ENCODE measurements at regions not wholly inside any gene's neighbourhood (a gene's known extent, or its start where the extent isn't known, plus 50 kb on each side); places are given as distances from the start of the nearest gene placed in this dataset.

GRCh38 chr11:93608364-93608763, 53.1 kb upstream of the CEP295 start:
- H3K4me1 Mint-ChIP-seq, result peaks cover 18% of the 10 kb centered on the region
- H3K4me3 Mint-ChIP-seq, result no peak overlapping the region
- H3K27ac Mint-ChIP-seq, result no peak overlapping the region
- H3K9me3 Mint-ChIP-seq, result no peaks in the 10 kb centered on the region
- H3K36me3 Mint-ChIP-seq (ENCODE audit: low read depth), result no peaks in the 10 kb centered on the region
- TF ChIP-seq CTCF (IDR thresholded peaks at IDR 0.05), result no peak
- H3K27me3 Mint-ChIP-seq (ENCODE audit: low read depth, poor library complexity), result no peaks in the 10 kb centered on the region
- DNase-seq, result no peak

GRCh38 chr11:93606721-93607120, 54.8 kb upstream of the CEP295 start:
- H3K4me1 Mint-ChIP-seq, result peaks cover 21% of the 10 kb centered on the region
- no peak overlapping the region for H3K4me3 Mint-ChIP-seq
- TF ChIP-seq CTCF (IDR thresholded peaks at IDR 0.05), result no peak
- H3K27ac Mint-ChIP-seq, result no peak overlapping the region
- no peaks in the 10 kb centered on the region for H3K36me3 Mint-ChIP-seq (ENCODE audit: low read depth)
- no peaks in the 10 kb centered on the region for H3K9me3 Mint-ChIP-seq
- no peaks in the 10 kb centered on the region for H3K27me3 Mint-ChIP-seq (ENCODE audit: low read depth, poor library complexity)
- DNase-seq, result no peak

- Mint-ChIP-seq H3K36me3 (ENCODE audit: low read depth) (no peaks in the 10 kb centered on the region), H3K27ac (no peak overlapping the region), H3K4me3 (no peak overlapping the region), H3K4me1 (peaks cover 21% of the 10 kb centered on the region), H3K27me3 (ENCODE audit: low read depth, poor library complexity) (no peaks in the 10 kb centered on the region), H3K9me3 (no peaks in the 10 kb centered on the region)
- no peak for DNase-seq
- no peak for TF ChIP-seq CTCF (IDR thresholded peaks at IDR 0.05)
Measured at GRCh38 chr11:93606314-93606713, 55.2 kb upstream of the CEP295 start.

- H3K4me1 Mint-ChIP-seq, result peaks cover 21% of the 10 kb centered on the region
- no peaks in the 10 kb centered on the region for H3K36me3 Mint-ChIP-seq (ENCODE audit: low read depth)
- no peak overlapping the region for H3K4me3 Mint-ChIP-seq
- DNase-seq, result no peak
- H3K27ac Mint-ChIP-seq, result no peak overlapping the region
- no peaks in the 10 kb centered on the region for H3K9me3 Mint-ChIP-seq
- no peaks in the 10 kb centered on the region for H3K27me3 Mint-ChIP-seq (ENCODE audit: low read depth, poor library complexity)
- no peak for TF ChIP-seq CTCF (IDR thresholded peaks at IDR 0.05)
Measured at GRCh38 chr11:93605642-93606041, 55.8 kb upstream of the CEP295 start.

- Mint-ChIP-seq H3K27ac (no peak overlapping the region), H3K9me3 (no peaks in the 10 kb centered on the region), H3K4me1 (peaks cover 21% of the 10 kb centered on the region), H3K27me3 (ENCODE audit: low read depth, poor library complexity) (no peaks in the 10 kb centered on the region), H3K36me3 (ENCODE audit: low read depth) (no peaks in the 10 kb centered on the region), H3K4me3 (no peak overlapping the region)
- DNase-seq, result no peak
- TF ChIP-seq CTCF (IDR thresholded peaks at IDR 0.05), result no peak
Measured at GRCh38 chr11:93604008-93604660, 57.3 kb upstream of the CEP295 start.
